Mononuclear cell (primary cell): ENCODE measurements at regions not wholly inside any gene's neighbourhood (a gene's known extent, or its start where the extent isn't known, plus 50 kb on each side); places are given as distances from the start of the nearest gene placed in this dataset.
"Not testable (repeated sequence)": the region's sequence is repeated elsewhere in the genome, so short reads cannot be mapped to it uniquely, and the experiment has no call there.

ENCODE experiments used
- H3K27me3 ChIP-seq: 2 replicates; pipeline ENCODE4 v1.6.0; 2011; ENCODE audit warnings: low read length, control low read depth; ENCODE audit not compliant: insufficient read depth
- H3K4me1 ChIP-seq: 2 replicates; pipeline ENCODE4 v1.5.1; 2011; ENCODE audit warnings: mild to moderate bottlenecking, low read length, control low read depth; ENCODE audit not compliant: insufficient read depth
- H3K4me3 ChIP-seq: 2 replicates; pipeline ENCODE4 v1.5.1; 2011; ENCODE audit warnings: mild to moderate bottlenecking, low read length, moderate library complexity
- H3K9me3 ChIP-seq: 2 replicates; pipeline ENCODE4 v1.5.1; 2011; ENCODE audit warnings: low read depth, mild to moderate bottlenecking, control low read depth, low read length

GRCh38 chr21:17279663-17280062 lies 233.2 kb upstream of the CXADR start:
- H3K4me1 ChIP-seq: no peaks in the 10 kb centered on the region
- H3K9me3 ChIP-seq: peaks cover 4% of the 10 kb centered on the region
- H3K27me3 ChIP-seq: no peaks in the 10 kb centered on the region
- H3K4me3 ChIP-seq: no peak overlapping the region

- not testable (repeated sequence) for H3K4me1 ChIP-seq, H3K9me3 ChIP-seq, H3K27me3 ChIP-seq, H3K4me3 ChIP-seq
These were observed 219.8 kb upstream of the CXADR start for GRCh38 chr21:17293016-17293562.

- no peaks in the 10 kb centered on the region for H3K9me3 ChIP-seq
- H3K4me1 ChIP-seq: no peaks in the 10 kb centered on the region
- no peaks in the 10 kb centered on the region for H3K27me3 ChIP-seq
- H3K4me3 ChIP-seq: no peak overlapping the region
These were observed 216.8 kb upstream of the CXADR start for GRCh38 chr21:17295997-17296396.

- not testable (repeated sequence) for H3K9me3 ChIP-seq, H3K4me1 ChIP-seq, H3K27me3 ChIP-seq, H3K4me3 ChIP-seq
These were observed 213.3 kb upstream of the CXADR start for GRCh38 chr21:17299576-17299975.

GRCh38 chr21:17327715-17328114 lies 185.1 kb upstream of the CXADR start:
- H3K9me3 ChIP-seq, H3K4me3 ChIP-seq, H3K4me1 ChIP-seq, H3K27me3 ChIP-seq: not testable (repeated sequence)

- no peaks in the 10 kb centered on the region for H3K4me1 ChIP-seq
- H3K27me3 ChIP-seq: no peaks in the 10 kb centered on the region
- no peaks in the 10 kb centered on the region for H3K9me3 ChIP-seq
- no peak overlapping the region for H3K4me3 ChIP-seq
These were observed 178.4 kb upstream of the CXADR start for GRCh38 chr21:17334484-17334883.

- Histone ChIP-seq H3K4me1 (no peaks in the 10 kb centered on the region), H3K9me3 (no peaks in the 10 kb centered on the region), H3K4me3 (no peak overlapping the region), H3K27me3 (no peaks in the 10 kb centered on the region)
These were observed 172.8 kb upstream of the CXADR start for GRCh38 chr21:17340081-17340480.

- no peaks in the 10 kb centered on the region for H3K27me3 ChIP-seq
- no peak overlapping the region for H3K4me3 ChIP-seq
- no peaks in the 10 kb centered on the region for H3K9me3 ChIP-seq
- H3K4me1 ChIP-seq: no peaks in the 10 kb centered on the region
These were observed 169.8 kb upstream of the CXADR start for GRCh38 chr21:17343055-17343454.

- no peak overlapping the region for H3K4me3 ChIP-seq
- no peaks in the 10 kb centered on the region for H3K27me3 ChIP-seq
- no peaks in the 10 kb centered on the region for H3K4me1 ChIP-seq
- H3K9me3 ChIP-seq: no peaks in the 10 kb centered on the region
These were observed 164.5 kb upstream of the CXADR start for GRCh38 chr21:17348357-17348756.

- no peaks in the 10 kb centered on the region for H3K9me3 ChIP-seq
- H3K4me1 ChIP-seq: no peaks in the 10 kb centered on the region
- H3K4me3 ChIP-seq: no peak overlapping the region
- H3K27me3 ChIP-seq: no peaks in the 10 kb centered on the region
These were observed 164.0 kb upstream of the CXADR start for GRCh38 chr21:17348849-17349248.

- no peaks in the 10 kb centered on the region for H3K9me3 ChIP-seq
- no peaks in the 10 kb centered on the region for H3K27me3 ChIP-seq
- H3K4me3 ChIP-seq: no peak overlapping the region
- no peaks in the 10 kb centered on the region for H3K4me1 ChIP-seq
These were observed 161.1 kb upstream of the CXADR start for GRCh38 chr21:17351766-17352165.

GRCh38 chr21:17352996-17353655 lies 159.7 kb upstream of the CXADR start:
- H3K4me1 ChIP-seq: no peaks in the 10 kb centered on the region
- no peaks in the 10 kb centered on the region for H3K27me3 ChIP-seq
- H3K9me3 ChIP-seq: no peaks in the 10 kb centered on the region
- H3K4me3 ChIP-seq: no peak overlapping the region

GRCh38 chr21:17359781-17360180 lies 153.1 kb upstream of the CXADR start:
- Histone ChIP-seq H3K9me3 (no peaks in the 10 kb centered on the region), H3K27me3 (no peaks in the 10 kb centered on the region), H3K4me3 (no peak overlapping the region), H3K4me1 (no peaks in the 10 kb centered on the region)

GRCh38 chr21:17368748-17369363 lies 144.0 kb upstream of the CXADR start:
- Histone ChIP-seq H3K27me3 (no peaks in the 10 kb centered on the region), H3K4me1 (no peaks in the 10 kb centered on the region), H3K4me3 (no peak overlapping the region), H3K9me3 (no peaks in the 10 kb centered on the region)

- no peaks in the 10 kb centered on the region for H3K27me3 ChIP-seq
- no peaks in the 10 kb centered on the region for H3K4me1 ChIP-seq
- no peak overlapping the region for H3K4me3 ChIP-seq
These were observed 142.6 kb upstream of the CXADR start for GRCh38 chr21:17370263-17370662.

GRCh38 chr21:17370916-17371315 lies 141.9 kb upstream of the CXADR start:
- no peaks in the 10 kb centered on the region for H3K27me3 ChIP-seq
- H3K9me3 ChIP-seq: no peaks in the 10 kb centered on the region
- no peak overlapping the region for H3K4me3 ChIP-seq
- no peaks in the 10 kb centered on the region for H3K4me1 ChIP-seq

More at GRCh38 chr21:17370263-17370662, 142.6 kb upstream of the CXADR start:
- H3K9me3 ChIP-seq: no peaks in the 10 kb centered on the region
